ENCODE measurements at regions not wholly inside any gene's neighbourhood (a gene's known extent, or its start where the extent isn't known, plus 50 kb on each side); places are given as distances from the start of the nearest gene placed in this dataset.

GRCh38 chr9:82090046-82090445, 101.5 kb downstream of the SPATA31D1 start:
- no peak for TF ChIP-seq POLR2A (IDR thresholded peaks at IDR 0.05)
- TF ChIP-seq, protein P1, sequence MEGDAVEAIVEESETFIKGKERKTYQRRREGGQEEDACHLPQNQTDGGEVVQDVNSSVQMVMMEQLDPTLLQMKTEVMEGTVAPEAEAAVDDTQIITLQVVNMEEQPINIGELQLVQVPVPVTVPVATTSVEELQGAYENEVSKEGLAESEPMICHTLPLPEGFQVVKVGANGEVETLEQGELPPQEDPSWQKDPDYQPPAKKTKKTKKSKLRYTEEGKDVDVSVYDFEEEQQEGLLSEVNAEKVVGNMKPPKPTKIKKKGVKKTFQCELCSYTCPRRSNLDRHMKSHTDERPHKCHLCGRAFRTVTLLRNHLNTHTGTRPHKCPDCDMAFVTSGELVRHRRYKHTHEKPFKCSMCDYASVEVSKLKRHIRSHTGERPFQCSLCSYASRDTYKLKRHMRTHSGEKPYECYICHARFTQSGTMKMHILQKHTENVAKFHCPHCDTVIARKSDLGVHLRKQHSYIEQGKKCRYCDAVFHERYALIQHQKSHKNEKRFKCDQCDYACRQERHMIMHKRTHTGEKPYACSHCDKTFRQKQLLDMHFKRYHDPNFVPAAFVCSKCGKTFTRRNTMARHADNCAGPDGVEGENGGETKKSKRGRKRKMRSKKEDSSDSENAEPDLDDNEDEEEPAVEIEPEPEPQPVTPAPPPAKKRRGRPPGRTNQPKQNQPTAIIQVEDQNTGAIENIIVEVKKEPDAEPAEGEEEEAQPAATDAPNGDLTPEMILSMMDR (IDR thresholded peaks at IDR 0.05), result no peak

Data from testis (tissue), 2 donors.